Thoracic aorta (tissue), 2 donors: ENCODE measurements at regions not wholly inside any gene's neighbourhood (a gene's known extent, or its start where the extent isn't known, plus 50 kb on each side); places are given as distances from the start of the nearest gene placed in this dataset.

Experiments
- ATAC-seq: fragments of 150-250 bp; one replicate; pipeline ENCODE4 v1.8.0; 2017; ENCODE audit warnings: low read depth; ENCODE audit not compliant: insufficient number of reproducible peaks, low FRiP score
- DNase-seq: peaks from one replicate; pipeline ENCODE4 v3.0.0-alpha.2; 2020; ENCODE audit warnings: low spot score
- H3K27ac ChIP-seq, 2 donors: fragments of 200-600 bp; sonication (generic); 1 replicate in 1 of 2; 2 replicates in 1 of 2; pipeline ENCODE4 v1.5.1; 2016; ENCODE audit warnings: mild to moderate bottlenecking in 2 of 2, moderate library complexity in 2 of 2
- H3K27me3 ChIP-seq: fragments of 200-600 bp; sonication (generic); replicated peaks from 2 replicates; pipeline ENCODE4 v1.6.0; 2016; ENCODE audit warnings: mild to moderate bottlenecking; ENCODE audit not compliant: insufficient read depth
- H3K36me3 ChIP-seq: fragments of 200-600 bp; sonication (generic); one replicate; pipeline ENCODE4 v1.5.1; 2016
- H3K4me1 ChIP-seq, 2 donors: fragments of 200-600 bp; sonication (generic); 1 replicate in 1 of 2; 2 replicates in 1 of 2; pipeline versions ENCODE4 v1.5.1 to v1.6.0; 2016; ENCODE audit warnings: low read depth in 2 of 2, mild to moderate bottlenecking in 1 of 2; ENCODE audit not compliant: control insufficient read depth in 1 of 2
- H3K4me3 ChIP-seq: fragments of 200-600 bp; sonication (generic); 2 replicates; pipeline ENCODE4 v1.5.1; 2016; ENCODE audit warnings: mild to moderate bottlenecking
- H3K9me3 ChIP-seq: fragments of 200-600 bp; sonication (generic); 2 replicates; pipeline ENCODE4 v1.5.1; 2016
- CTCF ChIP-seq: fragments of 200-600 bp; sonication (generic); IDR thresholded peaks from one replicate; pipeline ENCODE4 v1.5.1; 2019; ENCODE audit warnings: antibody characterized with exemption

GRCh38 chr12:19852100-19852855 is 413.0 kb downstream of the AEBP2 start:
- ATAC-seq: no peak
- H3K4me1 ChIP-seq: peaks cover 9 to 79% of the 10 kb centered on the region in 2 donors
- no peak for DNase-seq
- H3K4me3 ChIP-seq: no peak overlapping the region
- TF ChIP-seq CTCF: no peak
- no peaks in the 10 kb centered on the region for H3K27me3 ChIP-seq
- no peaks in the 10 kb centered on the region for H3K36me3 ChIP-seq
- H3K9me3 ChIP-seq: no peaks in the 10 kb centered on the region
- peak overlapping the region; percentile 86 to 90 for H3K27ac ChIP-seq

GRCh38 chr12:19855851-19856250 is 416.6 kb downstream of the AEBP2 start:
- Histone ChIP-seq H3K27ac (peak overlapping the region; percentile 84 to 90), H3K4me3 (peak overlapping the region; percentile 48), H3K27me3 (no peaks in the 10 kb centered on the region), H3K9me3 (no peaks in the 10 kb centered on the region), H3K36me3 (no peaks in the 10 kb centered on the region), H3K4me1 (peaks cover 6 to 63% of the 10 kb centered on the region in 2 donors)
- TF ChIP-seq CTCF: no peak
- ATAC-seq (no peak), DNase-seq (no peak)

DNA sequence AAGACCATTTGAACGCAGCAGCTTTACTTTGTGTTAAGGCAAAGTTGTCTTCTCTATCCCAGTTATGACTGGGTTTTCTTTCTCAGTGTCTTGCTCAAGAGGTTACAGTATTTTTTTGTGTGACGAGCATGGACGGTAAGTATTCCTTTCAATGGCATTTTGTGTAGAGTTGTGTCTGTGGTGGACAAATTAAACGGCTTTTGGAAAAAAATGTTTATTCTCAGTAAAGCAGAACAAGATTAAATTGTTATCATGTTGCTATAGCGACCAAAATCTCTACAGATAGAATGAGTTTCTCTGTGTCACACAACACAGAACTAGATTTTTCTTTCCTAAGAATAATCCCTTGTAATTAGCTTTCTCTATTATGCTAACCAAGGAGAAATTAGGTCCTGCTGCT is 417.1 kb downstream of the AEBP2 start:
- TF ChIP-seq CTCF: no peak
- Histone ChIP-seq H3K4me1 (peaks cover 3 to 57% of the 10 kb centered on the region in 2 donors), H3K27ac (peak overlapping the region; percentile 84 to 90), H3K27me3 (no peaks in the 10 kb centered on the region), H3K4me3 (peak overlapping the region; percentile 48), H3K9me3 (no peaks in the 10 kb centered on the region), H3K36me3 (no peaks in the 10 kb centered on the region)
- ATAC-seq (peak; percentile 18), DNase-seq (no peak)

GRCh38 chr12:19857204-19857603 is 417.9 kb downstream of the AEBP2 start:
- Histone ChIP-seq H3K36me3 (no peaks in the 10 kb centered on the region), H3K27ac (peak overlapping the region; percentile 84 to 90), H3K27me3 (no peaks in the 10 kb centered on the region), H3K4me1 (peaks cover 2 to 55% of the 10 kb centered on the region in 2 donors), H3K9me3 (no peaks in the 10 kb centered on the region), H3K4me3 (peak overlapping the region; percentile 48)
- no peak for ATAC-seq
- TF ChIP-seq CTCF: no peak
- DNase-seq: no peak

DNA sequence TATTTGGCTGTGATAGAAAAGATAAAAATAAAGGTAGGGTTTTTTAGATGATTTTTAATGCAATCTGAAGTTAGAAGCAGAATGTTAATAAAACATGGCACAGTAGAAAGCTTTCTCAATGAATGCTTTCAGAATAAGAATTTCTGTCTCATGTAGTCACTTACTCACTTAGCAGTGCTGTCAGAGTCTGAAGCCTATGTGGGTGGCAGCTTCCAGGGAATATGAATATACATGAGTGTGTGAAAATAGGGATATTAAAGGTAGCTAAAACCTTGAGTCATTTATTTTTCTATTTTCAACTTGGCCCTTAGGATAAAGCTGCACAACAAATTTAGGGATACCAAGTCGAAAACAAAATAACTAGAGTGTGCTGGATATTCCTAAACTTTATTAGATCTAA is 427.9 kb downstream of the AEBP2 start:
- DNase-seq (no peak), ATAC-seq (no peak)
- H3K9me3 ChIP-seq: no peaks in the 10 kb centered on the region
- H3K36me3 ChIP-seq: no peaks in the 10 kb centered on the region
- peak overlapping the region; percentile 80 to 81 for H3K27ac ChIP-seq
- peaks cover 43 to 75% of the 10 kb centered on the region in 2 donors for H3K4me1 ChIP-seq
- no peak for TF ChIP-seq CTCF
- no peaks in the 10 kb centered on the region for H3K27me3 ChIP-seq
- H3K4me3 ChIP-seq: no peak overlapping the region
